ENCODE measurements at regions not wholly inside any gene's neighbourhood (a gene's known extent, or its start where the extent isn't known, plus 50 kb on each side); places are given as distances from the start of the nearest gene placed in this dataset.

DNA sequence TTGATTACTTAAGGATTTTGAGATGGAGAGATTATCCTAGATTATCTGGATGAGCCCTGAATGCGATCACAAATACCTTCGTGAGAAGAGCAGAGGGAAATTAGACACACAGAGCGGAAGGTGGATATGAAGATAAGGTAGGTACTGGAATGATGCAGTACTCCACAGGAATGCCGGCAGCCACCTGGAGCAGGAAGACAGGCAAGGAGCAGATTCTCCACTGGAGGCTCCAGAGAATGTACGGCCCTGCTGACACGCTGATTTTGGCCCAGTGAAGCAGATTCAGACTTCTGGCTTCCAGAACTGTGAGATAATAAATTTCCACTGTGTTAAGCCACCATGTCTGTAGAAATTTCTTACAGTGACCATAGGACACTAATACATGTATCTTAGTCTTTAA, 79.4 kb upstream of the PITX2 start:
- Histone ChIP-seq H3K9me3 (ENCODE audit: insufficient read depth, low read length) (no peaks in the 10 kb centered on the region), H3K27me3 (ENCODE audit: insufficient read depth, insufficient read length) (no peaks in the 10 kb centered on the region), H3K9ac (ENCODE audit: insufficient read length, low read depth) (no peak overlapping the region), H3K4me1 (ENCODE audit: insufficient read depth, insufficient read length) (no peaks in the 10 kb centered on the region), H3K4me3 (ENCODE audit: insufficient read length, low read depth) (no peak overlapping the region), H3K36me3 (ENCODE audit: insufficient read depth, insufficient read length, low read length) (no peaks in the 10 kb centered on the region)
- TF ChIP-seq ZNF274 (IDR thresholded peaks at IDR 0.05; ENCODE audit: low read depth, low read length) (no peak), YY1 (IDR thresholded peaks at IDR 0.05; ENCODE audit: insufficient read depth, insufficient read length) (no peak)
- no peak for DNase-seq (ENCODE audit: low read depth, low spot score)

DNA sequence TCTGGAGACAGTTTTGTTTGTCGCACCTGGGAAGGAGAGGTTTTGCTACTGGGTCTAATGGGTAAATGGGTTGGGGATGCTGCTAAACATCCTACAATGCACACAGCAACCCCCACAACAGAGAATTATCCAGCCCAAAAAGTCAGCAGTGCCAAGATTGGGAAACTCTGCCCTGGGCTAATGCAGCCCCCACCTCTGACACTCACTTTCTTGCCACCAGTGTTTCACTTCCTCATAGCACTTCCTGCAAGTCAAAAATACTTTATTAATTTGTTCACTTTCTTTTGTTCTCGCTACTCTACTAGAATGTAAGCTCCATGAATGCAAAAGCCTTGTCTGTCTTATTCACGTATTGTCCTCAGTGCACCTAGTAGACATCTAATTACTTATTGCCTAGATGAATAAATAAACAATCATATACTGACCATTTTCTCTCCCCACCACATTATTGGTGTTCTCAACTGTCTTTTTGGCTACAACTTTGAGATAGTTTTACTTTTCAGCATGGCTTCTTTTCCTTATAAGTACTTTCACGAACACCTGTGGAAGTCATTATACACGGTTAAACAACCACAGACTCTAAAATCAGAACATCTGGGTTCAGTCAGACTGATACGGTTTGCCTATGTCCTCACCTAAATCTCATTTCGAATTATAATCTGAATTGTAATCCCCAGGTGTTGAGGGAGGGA, 82.0 kb upstream of the PITX2 start:
- Histone ChIP-seq H3K9me3 (ENCODE audit: insufficient read depth, low read length) (no peaks in the 10 kb centered on the region), H3K4me1 (ENCODE audit: insufficient read depth, insufficient read length) (no peaks in the 10 kb centered on the region), H3K36me3 (ENCODE audit: insufficient read depth, insufficient read length, low read length) (no peaks in the 10 kb centered on the region), H3K4me3 (ENCODE audit: insufficient read length, low read depth) (no peak overlapping the region), H3K27me3 (ENCODE audit: insufficient read depth, insufficient read length) (no peaks in the 10 kb centered on the region), H3K9ac (ENCODE audit: insufficient read length, low read depth) (no peak overlapping the region)
- TF ChIP-seq SUZ12 (IDR thresholded peaks at IDR 0.05; ENCODE audit: extremely low read depth, insufficient read depth, insufficient read length) (no peak), YY1 (IDR thresholded peaks at IDR 0.05; ENCODE audit: insufficient read depth, insufficient read length) (no peak), ZNF274 (IDR thresholded peaks at IDR 0.05; ENCODE audit: low read depth, low read length) (no peak)
- DNase-seq (ENCODE audit: low read depth, low spot score) = no peak

DNA sequence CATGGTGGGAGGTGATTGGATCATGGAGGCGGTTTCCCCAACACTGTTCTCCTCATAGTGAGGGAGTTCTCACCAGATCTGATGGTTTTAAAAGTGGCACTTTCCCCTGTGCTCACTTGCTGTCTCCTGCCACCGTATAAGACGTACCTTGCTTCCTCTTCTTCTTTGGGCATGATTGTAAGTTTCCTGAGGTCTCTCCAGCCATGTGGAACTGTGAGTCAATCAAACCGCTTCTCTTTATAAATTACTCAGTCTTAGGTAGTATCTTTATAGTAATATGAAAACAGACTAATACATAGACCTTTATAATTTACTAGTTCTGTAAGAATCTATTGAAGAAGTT, 82.5 kb upstream of the PITX2 start:
- TF ChIP-seq SUZ12 (IDR thresholded peaks at IDR 0.05; ENCODE audit: extremely low read depth, insufficient read depth, insufficient read length) (no peak), YY1 (IDR thresholded peaks at IDR 0.05; ENCODE audit: insufficient read depth, insufficient read length) (no peak), ZNF274 (IDR thresholded peaks at IDR 0.05; ENCODE audit: low read depth, low read length) (no peak)
- Histone ChIP-seq H3K4me3 (ENCODE audit: insufficient read length, low read depth) (no peak overlapping the region), H3K27me3 (ENCODE audit: insufficient read depth, insufficient read length) (no peaks in the 10 kb centered on the region), H3K4me1 (ENCODE audit: insufficient read depth, insufficient read length) (no peaks in the 10 kb centered on the region), H3K9ac (ENCODE audit: insufficient read length, low read depth) (no peak overlapping the region), H3K9me3 (ENCODE audit: insufficient read depth, low read length) (no peaks in the 10 kb centered on the region), H3K36me3 (ENCODE audit: insufficient read depth, insufficient read length, low read length) (no peaks in the 10 kb centered on the region)
- no peak for DNase-seq (ENCODE audit: low read depth, low spot score)

DNA sequence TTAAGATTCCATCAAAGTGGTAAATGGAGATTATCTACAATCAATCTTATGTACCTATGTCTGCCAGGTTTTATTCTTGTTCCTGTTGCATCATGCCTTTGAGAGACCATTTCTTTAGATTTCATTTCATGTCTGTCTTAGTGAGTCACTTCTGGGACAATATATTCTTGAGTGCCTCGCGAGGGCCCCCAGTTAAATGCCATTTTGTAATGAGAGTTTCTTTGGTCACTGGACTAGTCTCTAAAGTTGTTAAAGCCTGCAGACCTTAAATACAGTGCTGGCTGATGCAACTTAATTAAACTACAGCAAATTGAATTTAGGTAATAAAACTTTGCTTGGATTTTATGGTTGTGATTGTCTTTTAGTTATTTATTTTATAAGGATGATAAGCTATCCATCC, 87.2 kb upstream of the PITX2 start:
- TF ChIP-seq ZNF274 (IDR thresholded peaks at IDR 0.05; ENCODE audit: low read depth, low read length) (no peak), SUZ12 (IDR thresholded peaks at IDR 0.05; ENCODE audit: extremely low read depth, insufficient read depth, insufficient read length) (no peak)
- DNase-seq (ENCODE audit: low read depth, low spot score) = no peak
- Histone ChIP-seq H3K9ac (ENCODE audit: insufficient read length, low read depth) (no peak overlapping the region), H3K9me3 (ENCODE audit: insufficient read depth, low read length) (no peaks in the 10 kb centered on the region), H3K4me1 (ENCODE audit: insufficient read depth, insufficient read length) (no peaks in the 10 kb centered on the region), H3K4me3 (ENCODE audit: insufficient read length, low read depth) (no peak overlapping the region), H3K36me3 (ENCODE audit: insufficient read depth, insufficient read length, low read length) (no peaks in the 10 kb centered on the region), H3K27me3 (ENCODE audit: insufficient read depth, insufficient read length) (no peaks in the 10 kb centered on the region)

DNA sequence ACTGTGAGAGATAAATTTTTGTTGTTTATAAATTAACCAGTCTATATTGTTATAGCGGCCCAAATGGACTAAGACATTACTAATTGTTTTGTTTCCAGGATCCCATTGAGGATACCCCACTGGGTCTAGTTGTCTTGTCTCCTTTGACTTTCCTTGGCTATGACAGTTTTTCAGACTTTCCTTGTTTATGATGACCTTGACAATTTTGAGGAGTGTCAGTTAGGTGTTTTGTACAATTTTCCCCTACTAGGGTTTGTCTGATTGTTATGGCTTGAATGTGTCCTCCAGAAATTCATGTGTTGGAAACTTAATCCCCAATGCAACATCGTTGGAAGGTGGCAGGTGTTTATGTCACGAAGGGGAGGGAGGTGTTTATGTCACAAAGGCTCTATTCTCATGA, 89.6 kb upstream of the PITX2 start:
- H3K4me1 ChIP-seq (ENCODE audit: insufficient read depth, insufficient read length) = no peaks in the 10 kb centered on the region
- TF ChIP-seq SUZ12 (IDR thresholded peaks at IDR 0.05; ENCODE audit: extremely low read depth, insufficient read depth, insufficient read length) = no peak
- no peak for TF ChIP-seq ZNF274 (IDR thresholded peaks at IDR 0.05; ENCODE audit: low read depth, low read length)
- TF ChIP-seq YY1 (IDR thresholded peaks at IDR 0.05; ENCODE audit: insufficient read depth, insufficient read length) = no peak
- H3K4me3 ChIP-seq (ENCODE audit: insufficient read length, low read depth) = no peak overlapping the region
- no peaks in the 10 kb centered on the region for H3K27me3 ChIP-seq (ENCODE audit: insufficient read depth, insufficient read length)
- H3K9ac ChIP-seq (ENCODE audit: insufficient read length, low read depth) = no peak overlapping the region
- no peaks in the 10 kb centered on the region for H3K9me3 ChIP-seq (ENCODE audit: insufficient read depth, low read length)
- DNase-seq (ENCODE audit: low read depth, low spot score) = no peak
- H3K36me3 ChIP-seq (ENCODE audit: insufficient read depth, insufficient read length, low read length) = no peaks in the 10 kb centered on the region

GRCh38 chr4:110730318-110730717, 107.4 kb upstream of the PITX2 start:
- no peaks in the 10 kb centered on the region for H3K4me1 ChIP-seq (ENCODE audit: insufficient read depth, insufficient read length)
- H3K36me3 ChIP-seq (ENCODE audit: insufficient read depth, insufficient read length, low read length) = no peaks in the 10 kb centered on the region
- TF ChIP-seq ZNF274 (IDR thresholded peaks at IDR 0.05; ENCODE audit: low read depth, low read length) = no peak
- no peak for TF ChIP-seq SUZ12 (IDR thresholded peaks at IDR 0.05; ENCODE audit: extremely low read depth, insufficient read depth, insufficient read length)
- TF ChIP-seq YY1 (IDR thresholded peaks at IDR 0.05; ENCODE audit: insufficient read depth, insufficient read length) = no peak
- no peak overlapping the region for H3K4me3 ChIP-seq (ENCODE audit: insufficient read length, low read depth)
- no peak for DNase-seq (ENCODE audit: low read depth, low spot score)
- no peaks in the 10 kb centered on the region for H3K9me3 ChIP-seq (ENCODE audit: insufficient read depth, low read length)
- H3K27me3 ChIP-seq (ENCODE audit: insufficient read depth, insufficient read length) = no peaks in the 10 kb centered on the region
- H3K9ac ChIP-seq (ENCODE audit: insufficient read length, low read depth) = no peak overlapping the region

- no peak overlapping the region for H3K4me3 ChIP-seq (ENCODE audit: insufficient read length, low read depth)
- no peaks in the 10 kb centered on the region for H3K27me3 ChIP-seq (ENCODE audit: insufficient read depth, insufficient read length)
- no peak for DNase-seq (ENCODE audit: low read depth, low spot score)
- H3K9ac ChIP-seq (ENCODE audit: insufficient read length, low read depth) = no peak overlapping the region
- no peak for TF ChIP-seq YY1 (IDR thresholded peaks at IDR 0.05; ENCODE audit: insufficient read depth, insufficient read length)
- no peak for TF ChIP-seq ZNF274 (IDR thresholded peaks at IDR 0.05; ENCODE audit: low read depth, low read length)
- no peak for TF ChIP-seq SUZ12 (IDR thresholded peaks at IDR 0.05; ENCODE audit: extremely low read depth, insufficient read depth, insufficient read length)
- H3K4me1 ChIP-seq (ENCODE audit: insufficient read depth, insufficient read length) = no peaks in the 10 kb centered on the region
- no peaks in the 10 kb centered on the region for H3K36me3 ChIP-seq (ENCODE audit: insufficient read depth, insufficient read length, low read length)
- H3K9me3 ChIP-seq (ENCODE audit: insufficient read depth, low read length) = no peaks in the 10 kb centered on the region
Observed at GRCh38 chr4:110733901-110734300, 111.0 kb upstream of the PITX2 start.

All from NT2/D1 (cell line).